Body of pancreas (tissue), 4 donors: ENCODE measurements at regions not wholly inside any gene's neighbourhood (a gene's known extent, or its start where the extent isn't known, plus 50 kb on each side); places are given as distances from the start of the nearest gene placed in this dataset.

Source experiments
- ATAC-seq: fragments of 150-250 bp; one replicate; pipeline ENCODE4 v1.9.1; 2016
- DNase-seq, 4 donors: peaks; one replicate each; pipeline ENCODE4 v3.0.0-alpha.2; 2019
- H3K27ac ChIP-seq, 4 donors: fragments of 200-600 bp; sonication (generic); 1 replicate in 3 of 4; 2 replicates in 1 of 4; pipeline versions ENCODE4 v1.5.1 to v1.6.1; 2016 to 2019; ENCODE audit warnings: mild to moderate bottlenecking in 1 of 4, mixed read lengths in 1 of 4, moderate library complexity in 1 of 4
- H3K27me3 ChIP-seq, 2 donors: fragments of 200-600 bp; sonication (generic); one replicate each; pipeline ENCODE4 v1.6.0; 2016; ENCODE audit warnings: mild to moderate bottlenecking in 1 of 2
- H3K36me3 ChIP-seq, 2 donors: fragments of 200-600 bp; sonication (generic); replicated peaks in 1 of 2; 2 replicates each; pipeline ENCODE4 v1.5.1; 2016; ENCODE audit warnings: low read depth in 2 of 2; ENCODE audit not compliant: insufficient read depth in 1 of 2
- H3K4me1 ChIP-seq: fragments of 200-600 bp; sonication (generic); one replicate; pipeline ENCODE4 v1.6.0; 2016
- H3K4me3 ChIP-seq, 2 donors: fragments of 200-600 bp; sonication (generic); 1 replicate in 1 of 2; 2 replicates in 1 of 2; pipeline ENCODE4 v1.5.1; 2016 to 2019
- H3K9me3 ChIP-seq, 3 donors: fragments of 200-600 bp; sonication (generic); 1 replicate in 2 of 3; 2 replicates in 1 of 3; pipeline ENCODE4 v1.5.1; 2016
- CTCF ChIP-seq, 7 experiments: fragments of 450-650 bp in 4 of 7; fragments of 200-600 bp in 3 of 7; sonication (generic) in 3 of 7; IDR thresholded peaks; one replicate each; pipeline ENCODE4 v1.5.1; 2016 to 2019; ENCODE audit warnings: antibody characterized with exemption in 7 of 7
- POLR2A ChIP-seq, 3 donors: fragments of 450-650 bp; IDR thresholded peaks; one replicate each; pipeline ENCODE4 v1.6.1; 2016; ENCODE audit warnings: antibody characterized with exemption in 3 of 3, mild to moderate bottlenecking in 2 of 3
- WGBS, 2 donors: methylation state at CpG; one replicate each; pipeline ENCODE4 v1.1.5; 2017; 5-methylcytosine and 5-hydroxymethylcytosine counted together
- intact Hi-C: fragments of 100-400 bp; cut with DNase I; formaldehyde crosslinking; loops from one replicate; pipeline ENCODE4 v1.15.1; 2023

GRCh38 chrX:124963717-124964116, 356.0 kb upstream of the TEX13C start, which contains the start of gene TENM1:
TSS of gene TENM1 (minus strand) at chrX:124963817.
- 10 to 22% methylated on average over 2 of the region's 2 CpGs for WGBS, 2 donors
- DNase-seq (no peak), ATAC-seq (no peak)
- intact Hi-C loops = no loop called here
- H3K9me3 ChIP-seq = no peaks in the 10 kb centered on the region
- H3K4me1 ChIP-seq = no peaks in the 10 kb centered on the region
- H3K27ac ChIP-seq = no peak within 1 kb of the TSS
- H3K36me3 ChIP-seq = no peaks in the 10 kb centered on the region
- no peaks in the 10 kb centered on the region for H3K27me3 ChIP-seq
- no peak within 1 kb of the TSS for H3K4me3 ChIP-seq
- TF ChIP-seq POLR2A (IDR thresholded peaks at IDR 0.05) (no peak), CTCF (IDR thresholded peaks at IDR 0.05) (no peak)

GRCh38 chrX:124975456-124975855, 344.2 kb upstream of the TEX13C start:
- WGBS, 2 donors = 66 to 78% methylated on average over 3 of the region's 3 CpGs
- no peak overlapping the region for H3K27ac ChIP-seq
- ATAC-seq = no peak

GRCh38 chrX:124981420-124981819, 338.3 kb upstream of the TEX13C start:
- intact Hi-C loops = no loop called here
- DNase-seq (no peak), ATAC-seq (no peak)
- 73 to 89% methylated on average over 1 of the region's 1 CpG for WGBS, 2 donors
- no peaks in the 10 kb centered on the region for H3K4me1 ChIP-seq
- no peaks in the 10 kb centered on the region for H3K36me3 ChIP-seq
- no peak overlapping the region for H3K27ac ChIP-seq
- H3K27me3 ChIP-seq = no peaks in the 10 kb centered on the region
- no peaks in the 10 kb centered on the region for H3K9me3 ChIP-seq
- H3K4me3 ChIP-seq = no peak overlapping the region
- TF ChIP-seq POLR2A (IDR thresholded peaks at IDR 0.05) (no peak), CTCF (IDR thresholded peaks at IDR 0.05) (no peak)

More at GRCh38 chrX:124975456-124975855, 344.2 kb upstream of the TEX13C start:
- Histone ChIP-seq H3K9me3 (no peaks in the 10 kb centered on the region), H3K36me3 (no peaks in the 10 kb centered on the region), H3K27me3 (no peaks in the 10 kb centered on the region), H3K4me1 (no peaks in the 10 kb centered on the region), H3K4me3 (no peak overlapping the region)
- no peak for DNase-seq
- intact Hi-C loops = no loop called here
- TF ChIP-seq POLR2A (IDR thresholded peaks at IDR 0.05) (no peak), CTCF (IDR thresholded peaks at IDR 0.05) (no peak)

- TF ChIP-seq CTCF (IDR thresholded peaks at IDR 0.05) (no peak), POLR2A (IDR thresholded peaks at IDR 0.05) (no peak)
- no peaks in the 10 kb centered on the region for H3K27me3 ChIP-seq
- no peaks in the 10 kb centered on the region for H3K4me1 ChIP-seq
- no peaks in the 10 kb centered on the region for H3K36me3 ChIP-seq
- no peaks in the 10 kb centered on the region for H3K9me3 ChIP-seq
- ATAC-seq = no peak
- H3K27ac ChIP-seq = no peak overlapping the region
- DNase-seq = no peak
- intact Hi-C loops = no loop called here
- 0 to 24% methylated on average over 3 of the region's 3 CpGs for WGBS, 2 donors
- no peak overlapping the region for H3K4me3 ChIP-seq
Measured at GRCh38 chrX:124984140-124984813, 335.4 kb upstream of the TEX13C start.

GRCh38 chrX:124986284-124986683, 333.4 kb upstream of the TEX13C start:
- intact Hi-C loops = no loop called here
- 66 to 72% methylated on average over 3 of the region's 3 CpGs for WGBS, 2 donors
- TF ChIP-seq POLR2A (IDR thresholded peaks at IDR 0.05) = no peak
- Histone ChIP-seq H3K27me3 (no peaks in the 10 kb centered on the region), H3K4me1 (no peaks in the 10 kb centered on the region), H3K36me3 (no peaks in the 10 kb centered on the region), H3K4me3 (no peak overlapping the region), H3K9me3 (no peaks in the 10 kb centered on the region), H3K27ac (no peak overlapping the region)
- no peak for DNase-seq
- ATAC-seq = no peak
